Cerebellar cortex (tissue), 1 donor: ENCODE measurements at regions not wholly inside any gene's neighbourhood (a gene's known extent, or its start where the extent isn't known, plus 50 kb on each side); places are given as distances from the start of the nearest gene placed in this dataset.
A peak's percentile ranks its signal among the peaks of the same experiment; 100 is the strongest.

Experiments
- DNase-seq: peaks from one replicate; pipeline ENCODE4 v3.0.0-alpha.2; 2015; ENCODE audit warnings: low spot score

- DNase-seq: no peak
Measured at GRCh38 chr6:139514819-139515218, 140.4 kb upstream of the CITED2 start.

- DNase-seq: no peak
Measured at GRCh38 chr6:139510040-139510790, 135.8 kb upstream of the CITED2 start.

GRCh38 chr6:139509167-139509566, 134.7 kb upstream of the CITED2 start:
- DNase-seq: no peak

GRCh38 chr6:139508576-139508975, 134.1 kb upstream of the CITED2 start:
- no peak for DNase-seq

- no peak for DNase-seq
Measured at GRCh38 chr6:139508023-139508422, 133.6 kb upstream of the CITED2 start.

- no peak for DNase-seq
Measured at GRCh38 chr6:139500977-139501376, 126.5 kb upstream of the CITED2 start.

GRCh38 chr6:139498715-139499114, 124.3 kb upstream of the CITED2 start:
- no peak for DNase-seq

GRCh38 chr6:139497345-139497961, 123.0 kb upstream of the CITED2 start:
- DNase-seq: no peak

- no peak for DNase-seq
Measured at GRCh38 chr6:139496654-139497344, 122.4 kb upstream of the CITED2 start.

GRCh38 chr6:139494376-139494990, 120.0 kb upstream of the CITED2 start:
- no peak for DNase-seq

GRCh38 chr6:139490482-139490881, 116.0 kb upstream of the CITED2 start:
- no peak for DNase-seq

- DNase-seq: no peak
Measured at GRCh38 chr6:139486476-139486799, 112.0 kb upstream of the CITED2 start.

GRCh38 chr6:139485742-139486475, 111.5 kb upstream of the CITED2 start:
- DNase-seq: no peak

- no peak for DNase-seq
Measured at GRCh38 chr6:139485185-139485584, 110.7 kb upstream of the CITED2 start.

- no peak for DNase-seq
Measured at GRCh38 chr6:139483079-139483478, 108.6 kb upstream of the CITED2 start.

GRCh38 chr6:139482287-139482686, 107.8 kb upstream of the CITED2 start:
- no peak for DNase-seq

GRCh38 chr6:139480356-139481165, 106.1 kb upstream of the CITED2 start:
- no peak for DNase-seq

GRCh38 chr6:139479433-139480222, 105.2 kb upstream of the CITED2 start:
- no peak for DNase-seq

- no peak for DNase-seq
Measured at GRCh38 chr6:139475646-139476045, 101.2 kb upstream of the CITED2 start.

GRCh38 chr6:139475241-139475640, 100.8 kb upstream of the CITED2 start:
- DNase-seq: peak; percentile 50
